SK-N-SH (cell line): ENCODE measurements at regions not wholly inside any gene's neighbourhood (a gene's known extent, or its start where the extent isn't known, plus 50 kb on each side); places are given as distances from the start of the nearest gene placed in this dataset.

ENCODE experiments used
- CTCF ChIA-PET: fragments of 300-600, 350-600 bp; formaldehyde crosslinking; extraction: SDS; loops from one replicate; lab custom pipeline; 2021; lab: Yijun Ruan, JAX
- POLR2A ChIA-PET: fragments of 350-600 bp; sonication (Branson Sonifier 250); formaldehyde crosslinking; extraction: SDS; loops from one replicate; lab custom pipeline; 2020; ENCODE audit warnings: antibody characterized with exemption, inconsistent platforms; lab: Yijun Ruan, JAX
- DNase-seq: peaks from one replicate; pipeline ENCODE4 v3.0.0; 2012
- H2AFZ ChIP-seq: fragments of 200-600 bp; sonication (generic); 2 replicates; pipeline ENCODE4 v1.8.1; 2016; ENCODE audit warnings: antibody characterized with exemption, mild to moderate bottlenecking, low read depth
- H3F3A ChIP-seq: fragments of 200-600 bp; sonication (generic); replicated peaks from 2 replicates; pipeline ENCODE3; 2016; ENCODE audit warnings: antibody characterized with exemption, mild to moderate bottlenecking; ENCODE audit not compliant: insufficient read depth
- H3K27ac ChIP-seq, 2 experiments: fragments of 200-500 bp in 1 of 2; fragments of 200-600 bp in 1 of 2; sonication (Bioruptor generic) in 1 of 2; sonication (generic), shearing (Covaris generic) in 1 of 2; 2 replicates each; pipeline versions ENCODE4 v1.5.1 to v1.6.1; 2014 to 2016; ENCODE audit warnings: low read depth in 2 of 2, inconsistent platforms in 1 of 2, low read length in 1 of 2, mild to moderate bottlenecking in 1 of 2, mixed read lengths in 1 of 2
- H3K27me3 ChIP-seq: fragments of 200-600 bp; sonication (generic), shearing (Covaris generic); 2 replicates; pipeline ENCODE4 v1.6.1; 2016; ENCODE audit warnings: mixed run types; ENCODE audit not compliant: insufficient read depth
- H3K36me3 ChIP-seq, 2 experiments: fragments of 200-500 bp in 1 of 2; fragments of 200-600 bp in 1 of 2; sonication (Bioruptor generic) in 1 of 2; sonication (generic) in 1 of 2; replicated peaks in 1 of 2; 2 replicates each; pipeline versions ENCODE3 to v1.5.1; 2014 to 2016; ENCODE audit warnings: low read length in 1 of 2, mild to moderate bottlenecking in 1 of 2; ENCODE audit not compliant: insufficient read depth in 2 of 2, control insufficient read depth in 1 of 2
- H3K4me1 ChIP-seq, 2 experiments: fragments of 200-500 bp in 1 of 2; fragments of 200-600 bp in 1 of 2; sonication (Bioruptor generic) in 1 of 2; sonication (generic), shearing (Covaris generic) in 1 of 2; 2 replicates each; pipeline versions ENCODE4 v1.5.1 to v1.6.1; 2014 to 2016; ENCODE audit warnings: low read depth in 1 of 2, low read length in 1 of 2, mixed run types in 1 of 2; ENCODE audit not compliant: insufficient read depth in 2 of 2, control insufficient read depth in 1 of 2
- H3K4me2 ChIP-seq: fragments of 200-600 bp; sonication (generic), shearing (Covaris generic); 2 replicates; pipeline ENCODE4 v1.6.1; 2017; ENCODE audit warnings: mixed run types
- H3K4me3 ChIP-seq, 2 experiments: fragments of 200-500 bp in 1 of 2; fragments of 200-600 bp in 1 of 2; sonication (Bioruptor generic) in 1 of 2; sonication (generic), shearing (Covaris generic) in 1 of 2; 2 replicates each; pipeline versions ENCODE4 v1.5.1 to v1.8.1; 2014 to 2016; ENCODE audit warnings: low read depth in 2 of 2, inconsistent platforms in 1 of 2, low read length in 1 of 2, mild to moderate bottlenecking in 1 of 2, mixed read lengths in 1 of 2, moderate library complexity in 1 of 2
- H3K79me2 ChIP-seq: fragments of 200-600 bp; sonication (generic); 2 replicates; pipeline ENCODE4 v1.8.1; 2017; ENCODE audit warnings: mild to moderate bottlenecking; ENCODE audit not compliant: insufficient read depth
- H3K9ac ChIP-seq: fragments of 200-600 bp; sonication (generic); 2 replicates; pipeline ENCODE4 v1.6.1; 2017; ENCODE audit warnings: mixed run types
- H3K9me2 ChIP-seq: fragments of 200-600 bp; sonication (generic); 2 replicates; pipeline ENCODE4 v1.6.1; 2017; ENCODE audit warnings: mixed run types
- H3K9me3 ChIP-seq: fragments of 200-600 bp; sonication (generic); 2 replicates; pipeline ENCODE4 v1.6.1; 2017; ENCODE audit warnings: mixed run types, mild to moderate bottlenecking, moderate library complexity
- H4K20me1 ChIP-seq: fragments of 200-600 bp; sonication (generic); 2 replicates; pipeline ENCODE4 v1.6.1; 2017; ENCODE audit warnings: mild to moderate bottlenecking, mixed run types; ENCODE audit not compliant: insufficient read depth
- ELF1 ChIP-seq: IDR thresholded peaks from 2 replicates; pipeline ENCODE4 v1.4.0; 2012
- EP300 ChIP-seq, 2 experiments: IDR thresholded peaks; 2 replicates each; pipeline versions ENCODE4 v1.4.0 to v1.6.1; 2012; ENCODE audit warnings: borderline replicate concordance in 1 of 2, low read depth in 1 of 2, low read length in 1 of 2
- FOXM1 ChIP-seq: IDR thresholded peaks from 2 replicates; pipeline ENCODE4 v1.4.0; 2012; ENCODE audit warnings: low read depth, mild to moderate bottlenecking
- JUND ChIP-seq: IDR thresholded peaks from 2 replicates; pipeline ENCODE4 v1.4.0; 2012
- MEF2A ChIP-seq: IDR thresholded peaks from 2 replicates; pipeline ENCODE4 v1.4.0; 2012; ENCODE audit warnings: low read depth, borderline replicate concordance
- MXI1 ChIP-seq: IDR thresholded peaks from 2 replicates; pipeline ENCODE4 v1.6.1; 2012; ENCODE audit warnings: mild to moderate bottlenecking, low read depth, low read length, improper control_type of control experiment
- NFIC ChIP-seq: IDR thresholded peaks from 2 replicates; pipeline ENCODE4 v1.4.0; 2012; ENCODE audit warnings: borderline replicate concordance
- NRF1 ChIP-seq: IDR thresholded peaks from 2 replicates; pipeline ENCODE4 v1.6.1; 2012; ENCODE audit warnings: low read depth, mild to moderate bottlenecking, low read length
- RCOR1 ChIP-seq: fragments of 150-350 bp; IDR thresholded peaks from 2 replicates; pipeline ENCODE4 v1.6.1; 2017; ENCODE audit warnings: antibody characterized with exemption, low read length
- RFX5 ChIP-seq: IDR thresholded peaks from 2 replicates; pipeline ENCODE4 v1.6.1; 2012; ENCODE audit warnings: mild to moderate bottlenecking, improper control_type of control experiment, low read length
- RXRA ChIP-seq: IDR thresholded peaks from 2 replicates; pipeline ENCODE4 v1.4.0; 2012; ENCODE audit warnings: low read depth, mild to moderate bottlenecking, borderline replicate concordance
- SIN3A ChIP-seq: IDR thresholded peaks from 2 replicates; pipeline ENCODE4 v1.6.1; 2012; ENCODE audit warnings: low read depth, mild to moderate bottlenecking, low read length, moderate library complexity, borderline replicate concordance
- SMC3 ChIP-seq: IDR thresholded peaks from 2 replicates; pipeline ENCODE4 v1.6.1; 2012; ENCODE audit warnings: low read depth, low read length, improper control_type of control experiment
- TAF1 ChIP-seq: IDR thresholded peaks from 2 replicates; pipeline ENCODE4 v1.6.1; 2012; ENCODE audit warnings: low read depth, mild to moderate bottlenecking, low read length, moderate library complexity, borderline replicate concordance
- TCF12 ChIP-seq: IDR thresholded peaks from 2 replicates; pipeline ENCODE4 v1.4.0; 2012
- TEAD4 ChIP-seq: IDR thresholded peaks from 2 replicates; pipeline ENCODE4 v1.4.0; 2012; ENCODE audit warnings: mild to moderate bottlenecking, borderline replicate concordance; ENCODE audit not compliant: insufficient read depth
- USF1 ChIP-seq: IDR thresholded peaks from 2 replicates; pipeline ENCODE4 v1.4.0; 2012; ENCODE audit warnings: low read depth, borderline replicate concordance
- USF2 ChIP-seq: fragments of 150-350 bp; IDR thresholded peaks from 2 replicates; pipeline ENCODE4 v1.6.1; 2017; ENCODE audit warnings: antibody characterized with exemption, low read length, low read depth, borderline replicate concordance
- YY1 ChIP-seq: IDR thresholded peaks from 2 replicates; pipeline ENCODE4 v1.4.0; 2012; ENCODE audit warnings: low read depth, mild to moderate bottlenecking
- ZBTB33 ChIP-seq: IDR thresholded peaks from 2 replicates; pipeline ENCODE4 v1.4.0; 2012; ENCODE audit warnings: low read depth, borderline replicate concordance
- WGBS: methylation state at CpG from one replicate; pipeline ENCODE4 v1.1.6; 2017; ENCODE audit warnings: low lambda C conversion rate; 5-methylcytosine and 5-hydroxymethylcytosine counted together

- no peak for TF ChIP-seq ELF1
- no peak for TF ChIP-seq EP300 (IDR thresholded peaks at IDR 0.05; ENCODE audit: borderline replicate concordance in 1 of 2, low read depth in 1 of 2, low read length in 1 of 2)
- TF ChIP-seq RXRA, result no peak
- no peak for TF ChIP-seq RFX5
- TF ChIP-seq JUND, result no peak
- no peak for TF ChIP-seq TCF12
- TF ChIP-seq SIN3A, result no peak
- no peak for TF ChIP-seq NFIC
- TF ChIP-seq ZBTB33, result no peak
- no peak for TF ChIP-seq USF2
- no peak for TF ChIP-seq YY1
- TF ChIP-seq TAF1, result no peak
- no peak for TF ChIP-seq SMC3
- no peak for TF ChIP-seq MEF2A
- TF ChIP-seq NRF1, result no peak
- no peak for TF ChIP-seq FOXM1
- TF ChIP-seq USF1, result no peak
- no peak for TF ChIP-seq TEAD4
- no peak for TF ChIP-seq RCOR1
- no peak for TF ChIP-seq MXI1
- Histone ChIP-seq H3K27me3 (no peaks in the 10 kb centered on the region), H3K9me3 (no peaks in the 10 kb centered on the region), H3K9me2 (no peaks in the 10 kb centered on the region), H3K4me1 (no peaks in the 10 kb centered on the region; a peak in 1 of 4 replicates), H3F3A (no peaks in the 10 kb centered on the region), H3K27ac (no peak overlapping the region), H3K4me2 (no peak overlapping the region), H3K79me2 (no peaks in the 10 kb centered on the region), H3K4me3 (no peak overlapping the region), H3K9ac (no peak overlapping the region), H3K36me3 (no peaks in the 10 kb centered on the region), H2AFZ (no peak overlapping the region), H4K20me1 (no peaks in the 10 kb centered on the region)
- POLR2A ChIA-PET, result no interaction called here
- 90% methylated on average over 3 of the region's 3 CpGs for WGBS
- CTCF ChIA-PET, result interaction anchor here (0.6 kb wide), 2 partner anchors 10 to 680 kb away, joined by 3 read pairs; no protein-coding TSS in a partner anchor
- no peak for DNase-seq
These were observed 363.1 kb downstream of the ENC1 start for GRCh38 chr5:74277418-74277817.
